ENCODE measurements at regions not wholly inside any gene's neighbourhood (a gene's known extent, or its start where the extent isn't known, plus 50 kb on each side); places are given as distances from the start of the nearest gene placed in this dataset.

DNA sequence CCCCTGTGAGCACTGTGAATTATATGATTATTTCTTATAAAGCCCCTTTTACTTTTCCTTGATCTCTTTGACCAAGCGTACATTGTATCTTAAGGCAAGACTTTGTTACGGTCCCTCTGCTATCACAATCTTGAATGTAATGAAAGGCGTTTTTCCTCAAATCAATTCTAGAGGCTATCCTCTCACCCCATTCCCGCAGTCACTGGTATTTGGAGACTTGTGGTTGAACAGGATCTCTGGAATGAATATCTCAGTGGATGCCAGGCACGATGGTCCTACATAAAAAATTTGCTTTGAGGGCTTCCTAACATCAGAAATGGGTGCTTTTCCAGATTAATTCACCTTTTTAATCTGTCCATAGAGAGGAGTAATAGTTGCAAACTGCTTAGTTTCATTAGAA lies 151.4 kb upstream of the PAPPA start:
- H3K4me3 ChIP-seq = no peak overlapping the region
- H3K27ac ChIP-seq = no peak overlapping the region

DNA sequence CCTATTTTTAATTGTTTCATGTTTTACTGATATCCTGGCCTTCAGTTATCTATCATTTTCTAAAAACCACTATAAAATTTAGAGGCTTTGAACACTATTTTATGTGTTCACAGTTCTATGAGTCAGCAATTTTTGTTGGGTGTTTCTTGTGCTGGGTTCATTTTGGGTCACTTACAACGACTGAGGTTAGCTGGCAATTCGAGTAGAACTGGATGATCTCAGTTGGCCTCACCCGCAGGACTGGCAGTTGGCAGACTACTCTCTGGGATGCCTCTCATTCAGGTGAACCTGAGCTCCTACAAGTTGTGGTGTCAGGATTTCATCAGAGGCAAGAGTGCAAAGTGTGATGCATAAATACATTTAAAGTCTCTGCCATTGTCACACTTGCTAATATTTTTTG lies 151.0 kb upstream of the PAPPA start:
- H3K27ac ChIP-seq = no peak overlapping the region

DNA sequence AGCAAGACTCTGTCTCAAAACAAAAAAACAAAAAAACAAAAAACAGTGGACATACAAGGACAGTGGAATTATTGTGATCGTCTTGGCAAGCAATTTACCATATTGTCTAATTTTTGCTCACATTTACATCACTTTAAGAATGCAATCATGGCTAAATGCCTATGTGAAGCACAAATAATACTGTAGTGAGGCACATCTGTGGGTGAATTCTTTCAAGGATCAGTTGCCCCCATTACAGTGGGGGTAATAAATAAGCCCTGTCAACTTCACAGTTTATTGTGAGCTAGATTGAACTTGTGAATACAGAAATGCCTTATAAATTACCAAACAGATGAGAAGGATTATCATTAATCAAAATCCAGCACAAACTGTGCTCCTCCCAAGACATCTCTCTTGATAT lies 150.2 kb upstream of the PAPPA start:
- no peak overlapping the region for H3K27ac ChIP-seq
- H3K4me3 ChIP-seq = no peak overlapping the region

More for the DNA sequence above, 151.0 kb upstream of the PAPPA start:
- H3K4me3 ChIP-seq = no peak overlapping the region

DNA sequence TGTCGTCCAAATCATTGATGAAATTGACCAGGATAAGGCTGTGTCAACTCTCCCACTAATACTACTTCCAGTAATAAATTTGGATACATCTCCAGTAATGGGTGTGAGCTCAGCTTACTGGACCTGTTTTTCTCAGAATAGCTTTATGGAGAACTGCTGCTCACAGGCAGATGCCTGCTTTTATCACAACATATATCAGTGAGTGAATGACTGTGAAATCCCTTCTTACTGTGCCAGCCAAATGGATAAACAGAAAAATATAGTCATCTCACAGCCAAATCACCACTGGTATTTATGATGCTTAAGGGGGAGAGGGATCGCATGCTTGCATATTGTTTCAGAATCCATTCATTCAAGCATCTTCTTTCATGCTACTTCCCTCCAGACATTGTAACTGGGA lies 148.4 kb upstream of the PAPPA start:
- H3K27ac ChIP-seq = no peak overlapping the region

DNA sequence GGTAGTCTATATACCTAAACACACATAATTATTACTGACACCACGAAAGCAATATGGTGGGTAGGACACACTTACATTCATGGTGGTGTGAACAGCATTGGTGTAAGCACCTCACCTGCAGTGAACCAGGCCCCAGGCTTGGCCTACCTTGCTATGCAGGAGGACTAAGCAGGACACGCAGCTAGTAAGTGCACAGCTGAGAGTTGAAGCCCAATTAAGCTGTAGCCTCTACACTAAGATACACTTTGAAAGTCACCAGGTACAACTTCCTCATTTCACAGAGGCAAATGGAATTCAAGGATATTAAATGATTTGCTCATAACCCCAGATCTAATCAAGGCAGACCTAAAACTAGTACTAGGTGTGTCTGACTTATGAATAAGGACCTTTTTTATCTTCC lies 145.8 kb upstream of the PAPPA start:
- no peak overlapping the region for H3K4me3 ChIP-seq
- no peak overlapping the region for H3K27ac ChIP-seq

More for the DNA sequence above, 148.4 kb upstream of the PAPPA start:
- no peak overlapping the region for H3K4me3 ChIP-seq

DNA sequence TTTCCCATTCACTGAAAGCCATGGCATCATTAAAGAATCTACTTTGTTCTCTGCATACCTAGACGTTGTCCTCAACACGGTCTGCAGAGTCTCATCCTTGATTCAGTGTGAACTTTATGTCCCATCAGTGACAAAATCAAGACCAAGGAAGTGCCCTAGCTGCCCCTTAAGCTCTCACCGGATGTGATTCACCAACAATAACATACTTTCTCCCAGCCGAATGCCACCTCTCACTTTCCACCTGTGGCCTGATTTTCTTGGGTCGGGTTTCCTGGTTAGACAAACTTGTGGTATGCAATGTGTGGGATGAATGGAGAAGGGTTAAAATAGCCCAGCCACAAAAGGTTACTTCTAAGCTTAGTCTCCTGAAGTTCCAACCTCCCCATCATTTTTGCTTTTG lies 145.3 kb upstream of the PAPPA start:
- Histone ChIP-seq H3K4me3 (no peak overlapping the region), H3K27ac (no peak overlapping the region)

DNA sequence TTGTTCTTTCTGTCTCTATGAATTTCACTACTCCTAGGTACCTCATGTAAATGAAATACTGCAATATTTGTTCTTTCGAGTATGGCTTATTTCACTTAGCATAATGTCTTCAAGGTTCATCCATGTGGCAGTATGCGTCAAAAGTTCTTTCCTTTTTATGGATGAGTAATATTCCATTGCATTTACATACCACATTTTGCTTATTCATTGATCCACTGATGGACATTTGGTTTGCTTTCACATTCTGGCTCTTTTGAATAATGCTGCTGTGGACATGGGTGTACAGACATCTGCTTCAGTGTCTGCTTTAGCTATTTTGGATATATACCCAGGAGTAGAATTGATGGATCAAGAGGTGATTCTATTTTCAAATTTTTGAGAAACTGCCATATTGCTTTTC lies 144.2 kb upstream of the PAPPA start:
- H3K4me3 ChIP-seq = no peak overlapping the region

DNA sequence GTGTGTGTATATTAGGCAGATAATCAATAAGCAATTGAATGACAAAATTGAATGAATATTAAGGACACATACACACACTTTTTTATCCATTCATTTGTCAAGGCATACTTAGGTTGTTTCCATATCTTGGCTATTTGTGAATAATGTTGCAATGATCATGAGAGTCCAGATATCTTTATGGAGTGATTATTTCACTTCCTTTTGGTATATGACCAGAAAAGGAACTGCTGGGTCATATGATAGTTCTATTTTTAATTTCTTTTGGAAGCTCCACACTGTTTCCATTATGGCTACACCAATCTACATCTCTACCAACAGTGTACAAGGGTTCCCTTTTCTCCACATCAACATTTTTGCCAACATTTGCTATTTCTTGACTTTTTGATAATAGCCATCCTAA lies 137.7 kb upstream of the PAPPA start:
- Histone ChIP-seq H3K4me3 (no peak overlapping the region), H3K27ac (no peak overlapping the region)

More for the DNA sequence above, 144.2 kb upstream of the PAPPA start:
- no peak overlapping the region for H3K27ac ChIP-seq

DNA sequence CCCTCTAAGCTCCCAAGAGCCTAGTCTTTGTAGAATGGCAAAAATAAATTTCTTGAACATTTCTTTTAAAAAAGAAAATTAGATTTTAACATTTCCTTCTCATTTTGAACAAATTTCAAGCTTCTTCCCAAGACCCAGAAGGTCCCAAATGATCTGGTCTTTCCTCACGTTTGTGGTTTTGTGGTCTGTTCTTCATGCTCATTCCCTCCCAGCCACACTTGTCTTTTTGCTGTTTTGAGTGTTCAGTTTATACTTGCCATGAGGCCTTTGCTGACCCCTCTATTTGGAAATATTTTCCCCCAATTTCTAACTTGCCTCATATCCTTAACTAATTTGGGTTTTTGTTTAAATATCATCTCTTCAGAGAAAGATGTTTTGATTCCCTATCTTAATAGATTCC lies 133.4 kb upstream of the PAPPA start:
- no peak overlapping the region for H3K4me3 ChIP-seq
- no peak overlapping the region for H3K27ac ChIP-seq

DNA sequence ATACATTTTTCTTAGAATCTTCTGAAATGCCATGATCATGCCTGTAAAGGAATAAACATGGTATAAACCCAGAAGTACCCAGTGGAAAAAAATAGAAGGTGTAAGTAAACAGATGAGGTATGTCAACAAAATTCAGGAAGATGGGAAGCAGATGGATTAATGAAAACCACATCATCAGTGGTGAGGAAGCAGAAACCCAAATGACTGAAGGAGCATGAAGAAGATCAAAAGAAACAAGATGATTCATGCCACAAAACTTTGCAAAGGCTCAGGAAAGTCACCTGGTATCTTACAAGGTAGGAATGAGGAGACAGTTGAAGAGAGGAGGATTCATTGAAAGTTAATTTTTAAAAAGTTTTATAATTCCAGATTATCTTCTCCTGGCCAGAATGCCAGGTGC lies 132.8 kb upstream of the PAPPA start:
- no peak overlapping the region for H3K4me3 ChIP-seq
- no peak overlapping the region for H3K27ac ChIP-seq

DNA sequence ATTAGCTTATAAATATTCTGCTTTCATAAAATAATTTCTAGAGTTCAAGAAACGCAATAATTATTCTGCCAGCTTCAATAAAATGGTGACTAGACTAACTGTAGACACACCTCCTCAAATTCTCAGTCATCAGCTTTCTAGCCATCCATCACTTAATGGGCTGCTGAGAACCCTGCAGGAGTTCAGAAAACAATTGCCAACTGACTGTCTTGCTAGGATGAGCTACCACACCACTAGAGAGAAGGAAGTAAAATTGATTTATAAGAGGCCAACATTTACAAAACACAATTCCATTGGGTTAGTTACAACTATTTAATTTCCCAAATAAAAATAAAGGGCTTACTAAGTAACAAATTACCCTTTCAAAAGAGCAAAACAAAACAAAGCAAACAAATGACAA lies 126.5 kb upstream of the PAPPA start:
- peak overlapping the region in 4 of 21 experiments; percentile 22 to 78 (median 46) for H3K27ac ChIP-seq
- H3K4me3 ChIP-seq = no peak overlapping the region

DNA sequence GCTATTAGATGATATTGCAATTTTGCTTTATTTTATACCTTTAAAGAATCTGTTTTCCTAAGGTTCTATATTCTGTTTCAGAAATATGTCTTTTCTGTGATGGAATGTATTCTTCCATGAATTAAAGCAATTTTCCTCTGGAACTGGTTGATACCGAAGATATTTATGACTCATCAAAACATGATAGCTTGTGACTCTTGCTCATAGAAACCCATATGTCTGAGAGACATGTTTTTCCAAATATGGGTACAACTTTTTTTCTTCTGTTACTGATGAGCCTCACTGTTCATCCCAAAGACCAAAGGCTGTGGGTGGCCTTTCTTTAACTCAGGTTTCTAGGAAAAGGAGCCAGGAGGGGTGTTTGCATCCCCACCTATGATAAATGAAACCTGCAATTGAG lies 126.1 kb upstream of the PAPPA start:
- no peak overlapping the region for H3K4me3 ChIP-seq

DNA sequence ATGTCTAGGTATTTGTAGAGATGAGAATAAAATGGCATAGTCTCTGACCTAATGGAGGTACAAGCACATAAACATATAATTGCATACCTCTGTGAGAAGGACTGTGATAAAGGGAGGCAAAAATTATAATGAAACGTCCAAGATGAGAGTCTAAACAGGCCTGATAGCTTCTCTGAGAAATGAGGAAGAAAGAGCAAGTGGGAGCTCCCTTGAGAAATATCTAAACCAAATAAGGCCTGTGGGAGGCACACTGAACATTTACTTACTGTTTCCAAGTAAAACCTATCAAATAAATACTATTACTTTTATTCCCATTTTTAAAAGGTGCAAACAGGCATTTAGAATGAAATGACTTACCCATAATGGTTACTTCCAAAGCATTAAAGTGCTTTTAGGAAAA lies 125.6 kb upstream of the PAPPA start:
- Histone ChIP-seq H3K27ac (peak overlapping the region in 8 of 21 experiments; percentile 3 to 78 (median 28)), H3K4me3 (no peak overlapping the region)

More for the DNA sequence above, 126.1 kb upstream of the PAPPA start:
- peak overlapping the region in 8 of 21 experiments; percentile 3 to 78 (median 35) for H3K27ac ChIP-seq

DNA sequence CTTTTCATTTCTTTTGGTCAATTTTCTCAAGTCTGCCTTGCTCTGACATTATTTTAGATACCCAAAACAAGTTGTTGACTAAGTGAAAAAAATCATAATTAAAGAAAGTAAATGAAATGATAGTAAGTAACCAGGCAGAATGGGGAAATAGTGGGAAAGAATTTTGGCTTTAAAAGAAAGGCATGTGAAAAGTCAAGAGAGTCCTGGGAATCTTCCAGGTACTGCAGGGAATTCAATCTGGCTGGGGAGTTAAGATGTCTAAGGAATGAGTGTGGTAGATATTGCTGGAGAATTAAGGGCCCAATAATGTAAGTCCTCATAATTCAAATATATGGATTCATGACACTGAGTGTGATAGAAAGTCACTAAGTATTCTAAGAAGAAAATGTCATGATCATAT lies 123.1 kb upstream of the PAPPA start:
- Histone ChIP-seq H3K4me3 (no peak overlapping the region), H3K27ac (peak overlapping the region in 1 of 21 experiments; percentile 4)

DNA sequence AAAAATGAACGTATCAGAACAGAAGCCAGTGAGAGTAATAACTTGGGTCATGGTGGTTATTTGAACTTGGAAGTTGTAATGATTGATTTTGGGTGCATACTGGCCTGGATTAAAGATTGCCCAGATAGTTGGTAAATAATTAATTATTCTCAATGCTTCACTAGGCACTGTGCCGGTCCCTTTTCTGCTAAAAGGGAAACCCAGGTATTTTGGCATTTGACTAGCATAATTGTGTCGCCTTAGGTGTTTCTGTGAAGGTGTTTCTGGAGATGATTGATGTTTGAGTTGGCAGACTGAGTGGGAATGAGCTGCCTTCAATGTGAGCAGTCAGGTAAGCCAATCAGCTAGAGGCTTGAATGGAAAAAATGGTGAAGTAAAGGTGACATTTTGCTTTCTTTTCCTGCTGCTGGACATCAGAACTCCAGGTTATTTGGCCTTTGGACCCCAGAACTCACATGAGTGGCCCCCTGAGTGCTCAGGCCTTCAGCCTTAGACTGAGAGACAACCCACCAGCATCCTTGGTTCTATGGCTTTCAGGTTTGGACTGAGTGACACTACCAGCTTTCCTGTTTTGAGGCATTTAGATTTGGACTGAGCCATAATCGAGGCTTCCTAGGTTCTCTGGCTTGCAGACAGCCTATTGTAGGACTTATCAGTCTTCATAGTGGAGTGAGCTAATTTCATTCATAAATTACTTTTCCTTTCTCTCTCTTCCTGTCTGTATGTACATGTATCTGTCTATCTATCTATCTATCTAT lies 120.7 kb upstream of the PAPPA start:
- H3K27ac ChIP-seq = no peak overlapping the region
- no peak overlapping the region for H3K4me3 ChIP-seq

DNA sequence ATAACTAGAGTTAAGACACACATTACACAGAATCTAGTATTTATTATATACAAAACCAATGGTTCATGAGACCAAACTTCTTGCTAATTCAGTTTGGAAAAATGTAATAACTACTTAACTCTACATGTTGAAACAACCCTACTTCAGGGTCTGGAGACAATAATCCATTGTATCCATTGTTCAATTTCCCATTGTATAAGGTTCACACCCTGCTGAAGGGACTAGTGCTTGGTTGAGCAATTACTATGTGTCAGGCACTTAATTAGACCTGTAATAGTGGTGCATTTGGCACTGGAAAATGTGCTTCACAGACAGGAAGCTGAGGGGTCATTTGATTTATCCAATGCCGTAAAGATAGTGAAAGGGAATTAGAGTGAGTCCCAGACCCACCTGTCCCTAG lies 114.3 kb upstream of the PAPPA start:
- Histone ChIP-seq H3K4me3 (no peak overlapping the region), H3K27ac (peak overlapping the region in 3 of 21 experiments; percentile 39 to 57 (median 46))

DNA sequence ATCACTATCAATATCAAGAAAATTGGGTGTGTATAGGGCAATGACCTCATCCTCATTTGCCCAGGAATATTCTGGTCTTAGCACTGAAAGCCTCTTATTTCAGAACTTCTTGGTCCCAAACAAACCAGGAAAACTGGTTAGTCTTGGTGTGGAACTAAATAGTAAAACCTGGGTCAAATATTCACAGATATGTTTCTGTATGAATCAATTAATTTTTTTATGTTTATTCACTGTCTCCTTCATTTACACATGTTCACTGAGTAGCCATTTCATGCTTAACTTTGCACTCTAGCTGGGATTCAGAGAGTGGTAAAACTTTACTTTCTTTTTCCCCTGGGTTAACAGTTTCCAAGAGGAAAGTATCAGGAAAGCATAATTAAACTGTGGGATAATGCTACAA lies 113.7 kb upstream of the PAPPA start:
- H3K27ac ChIP-seq = peak overlapping the region in 3 of 21 experiments; percentile 39 to 57 (median 46)
- no peak overlapping the region for H3K4me3 ChIP-seq

DNA sequence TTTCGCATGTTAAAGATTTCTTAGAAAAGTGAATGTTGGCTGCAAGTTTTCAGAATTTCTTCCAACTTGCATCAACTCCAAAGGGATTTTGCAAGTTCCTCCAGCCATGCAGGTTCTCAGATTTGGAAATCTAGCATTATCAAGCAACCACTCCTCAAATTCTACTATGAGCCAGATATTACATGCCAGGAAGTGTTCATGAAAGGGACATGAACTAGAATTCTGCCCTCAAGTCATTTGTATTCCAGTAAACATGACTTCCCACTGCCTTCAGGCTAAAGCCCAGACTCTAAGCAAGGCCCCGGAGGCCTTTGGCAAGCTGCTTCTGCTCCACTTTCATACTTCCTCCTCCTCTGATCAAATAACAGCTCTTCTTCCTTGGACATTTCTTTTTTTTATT lies 111.3 kb upstream of the PAPPA start:
- Histone ChIP-seq H3K4me3 (no peak overlapping the region), H3K27ac (no peak overlapping the region)

DNA sequence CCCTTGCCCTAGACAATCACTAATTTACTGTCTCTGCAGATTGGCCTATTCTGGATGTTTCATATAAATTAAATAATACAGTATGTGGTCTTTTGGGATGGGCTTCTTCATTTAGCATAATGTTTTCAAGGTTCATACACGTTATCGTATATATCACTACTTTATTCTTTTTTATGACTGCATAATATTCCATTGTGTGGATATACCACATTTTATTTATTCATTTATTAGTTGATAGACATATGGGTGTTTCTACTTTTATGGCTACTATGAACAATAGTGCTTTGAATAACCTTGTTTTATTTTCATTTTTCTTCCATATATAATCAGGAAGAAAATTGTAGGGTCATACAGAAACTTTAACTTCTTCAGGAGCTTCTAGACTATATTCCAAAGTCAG lies 108.5 kb upstream of the PAPPA start:
- H3K4me3 ChIP-seq = no peak overlapping the region
- H3K27ac ChIP-seq = no peak overlapping the region

DNA sequence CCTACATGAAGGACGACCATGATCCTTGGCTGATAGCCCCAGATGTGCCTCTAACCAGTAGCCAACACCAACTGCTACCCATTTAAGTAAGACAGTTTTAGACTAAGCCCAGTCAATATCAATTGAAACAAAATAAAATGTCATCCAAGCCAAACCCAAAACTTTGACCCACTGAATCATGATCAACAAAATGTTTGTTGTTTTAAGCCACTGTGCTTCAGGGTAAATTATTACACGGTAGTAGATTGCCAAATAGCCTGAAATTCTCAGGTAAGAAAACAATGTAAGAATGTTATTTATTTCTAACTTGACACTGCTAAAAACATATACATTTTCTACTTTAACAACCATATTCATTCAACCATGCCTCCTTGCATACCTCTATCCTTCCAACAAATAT lies 105.5 kb upstream of the PAPPA start:
- Histone ChIP-seq H3K4me3 (no peak overlapping the region), H3K27ac (no peak overlapping the region)

DNA sequence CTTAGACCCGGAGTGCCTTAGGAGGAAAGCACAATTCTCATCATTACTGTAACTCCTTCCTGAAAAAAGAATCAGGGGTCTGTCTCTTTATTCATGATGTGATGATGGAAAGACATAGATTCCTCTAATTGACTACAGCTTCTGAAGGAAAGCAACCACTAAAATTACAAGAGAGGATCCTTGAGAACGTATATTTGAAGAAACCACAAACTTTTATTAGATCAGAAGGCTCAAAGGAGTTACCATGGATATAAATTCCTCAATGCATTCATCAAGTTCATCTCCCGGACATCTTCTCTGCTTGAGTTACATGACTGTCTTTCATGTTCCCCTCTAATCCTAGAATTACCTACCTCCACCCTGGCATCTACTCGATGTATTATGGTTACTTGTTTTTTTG lies 104.1 kb upstream of the PAPPA start:
- no peak overlapping the region for H3K27ac ChIP-seq
- H3K4me3 ChIP-seq = no peak overlapping the region

DNA sequence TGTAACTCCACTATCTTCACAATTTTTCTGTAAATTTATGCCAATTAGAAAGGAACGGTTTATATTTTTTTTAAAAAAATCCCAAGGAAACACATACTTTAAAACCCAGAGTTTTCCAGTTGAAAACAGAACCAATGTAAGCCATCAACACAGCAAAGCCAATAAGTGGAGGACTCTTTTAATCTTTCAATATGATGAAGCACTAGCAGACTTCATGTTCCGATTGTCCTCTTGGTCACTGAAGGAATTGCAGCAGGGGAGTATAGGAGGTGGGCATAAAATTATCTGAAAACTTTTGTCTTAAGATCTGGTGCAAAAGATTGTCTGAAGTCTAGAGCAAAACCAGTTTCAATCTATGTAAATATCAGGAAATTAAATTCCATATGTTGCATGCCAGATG lies 102.1 kb upstream of the PAPPA start:
- Histone ChIP-seq H3K4me3 (no peak overlapping the region), H3K27ac (no peak overlapping the region)
